NCI-H82 treated with DMSO at 0.1 percent for 48 hours (cell line): ENCODE measurements at regions not wholly inside any gene's neighbourhood (a gene's known extent, or its start where the extent isn't known, plus 50 kb on each side); places are given as distances from the start of the nearest gene placed in this dataset.
"Not testable (repeated sequence)": the region's sequence is repeated elsewhere in the genome, so short reads cannot be mapped to it uniquely, and the experiment has no call there.

Source experiments
- DNase-seq: peaks from one replicate; lab custom pipeline; 2025; ENCODE audit not compliant: unreplicated experiment; lab: John Stamatoyannopoulos, UW

GRCh38 chr12:107144441-107144840 lies 51.1 kb upstream of the CRY1 start:
- DNase-seq: no peak

- peak; percentile 58 for DNase-seq
Observed at GRCh38 chr12:107144990-107145389, 51.6 kb upstream of the CRY1 start.

GRCh38 chr12:107145397-107145796 lies 52.0 kb upstream of the CRY1 start:
- peak; percentile 27 for DNase-seq

- DNase-seq: no peak
Observed at GRCh38 chr12:107148107-107148506, 54.8 kb upstream of the CRY1 start.

- no peak for DNase-seq
Observed at GRCh38 chr12:107152315-107152714, 59.0 kb upstream of the CRY1 start.

GRCh38 chr12:107159384-107159900 lies 66.1 kb upstream of the CRY1 start:
- DNase-seq: no peak

GRCh38 chr12:107163413-107163812 lies 70.1 kb upstream of the CRY1 start:
- DNase-seq: no peak

- no peak for DNase-seq
Observed at GRCh38 chr12:107164392-107164791, 71.0 kb upstream of the CRY1 start.

- DNase-seq: no peak
Observed at GRCh38 chr12:107165581-107165980, 72.2 kb upstream of the CRY1 start.

- DNase-seq: no peak
Observed at GRCh38 chr12:107167756-107168155, 74.4 kb upstream of the CRY1 start.

- no peak for DNase-seq
Observed at GRCh38 chr12:107169200-107169599, 75.9 kb upstream of the CRY1 start.

- no peak for DNase-seq
Observed at GRCh38 chr12:107178776-107179175, 85.4 kb upstream of the CRY1 start.

- DNase-seq: no peak
Observed at GRCh38 chr12:107179871-107180270, 86.5 kb upstream of the CRY1 start.

GRCh38 chr12:107180272-107180671 lies 86.9 kb upstream of the CRY1 start:
- no peak for DNase-seq

- DNase-seq: no peak
Observed at GRCh38 chr12:107184359-107184930, 91.1 kb upstream of the CRY1 start.

GRCh38 chr12:107196681-107197080 lies 103.3 kb upstream of the CRY1 start:
- DNase-seq: no peak

GRCh38 chr12:107200394-107200793 lies 107.0 kb upstream of the CRY1 start:
- no peak for DNase-seq

GRCh38 chr12:107207931-107208525 lies 114.7 kb upstream of the CRY1 start:
- DNase-seq: no peak

- DNase-seq: not testable (repeated sequence)
Observed at GRCh38 chr12:107209700-107210099, 116.4 kb upstream of the CRY1 start.

- DNase-seq: not testable (repeated sequence)
Observed at GRCh38 chr12:107214373-107214773, 121.0 kb upstream of the CRY1 start.

GRCh38 chr12:107216411-107216810 lies 123.1 kb upstream of the CRY1 start:
- DNase-seq: not testable (repeated sequence)

GRCh38 chr12:107219301-107219700 lies 126.0 kb upstream of the CRY1 start:
- DNase-seq: no peak

- no peak for DNase-seq
Observed at GRCh38 chr12:107221913-107222312, 128.6 kb upstream of the CRY1 start.
